Suprapubic skin (tissue), 4 donors: ENCODE measurements at regions not wholly inside any gene's neighbourhood (a gene's known extent, or its start where the extent isn't known, plus 50 kb on each side); places are given as distances from the start of the nearest gene placed in this dataset.
"Not testable (repeated sequence)": the region's sequence is repeated elsewhere in the genome, so short reads cannot be mapped to it uniquely, and the experiment has no call there.

ENCODE experiments used
- DNase-seq, 2 donors: peaks; one replicate each; pipeline ENCODE4 v3.0.0-alpha.2; 2019; ENCODE audit warnings: low spot score in 2 of 2
- H3K27ac ChIP-seq: fragments of 200-600 bp; sonication (generic); one replicate; pipeline ENCODE4 v1.5.1; 2019
- H3K27me3 ChIP-seq: fragments of 200-600 bp; sonication (generic); one replicate; pipeline ENCODE4 v1.5.1; 2019
- H3K36me3 ChIP-seq: fragments of 200-600 bp; sonication (generic); one replicate; pipeline ENCODE4 v1.5.1; 2019
- H3K4me1 ChIP-seq: fragments of 200-600 bp; sonication (generic); one replicate; pipeline ENCODE4 v1.5.1; 2019
- H3K4me3 ChIP-seq: fragments of 200-600 bp; sonication (generic); one replicate; pipeline ENCODE4 v1.5.1; 2019; ENCODE audit warnings: mild to moderate bottlenecking
- H3K9me3 ChIP-seq: fragments of 200-600 bp; sonication (generic); one replicate; pipeline ENCODE4 v1.5.1; 2019
- EP300 ChIP-seq: sonication (generic); formaldehyde crosslinking; IDR thresholded peaks from one replicate; pipeline ENCODE4 v1.6.1; 2017; ENCODE audit warnings: antibody characterized with exemption
- POLR2A ChIP-seq, 2 donors: fragments of 450-650 bp; IDR thresholded peaks; one replicate each; pipeline ENCODE4 v1.6.1; 2017; ENCODE audit warnings: antibody characterized with exemption in 2 of 2, mild to moderate bottlenecking in 2 of 2, moderate library complexity in 2 of 2
- POLR2AphosphoS5 ChIP-seq, 3 donors: sonication (generic); formaldehyde crosslinking; IDR thresholded peaks; one replicate each; pipeline ENCODE4 v1.6.1; 2017; ENCODE audit warnings: antibody characterized with exemption in 3 of 3
- WGBS: methylation state at CpG from one replicate; pipeline ENCODE4 v1.1.5; 2018; 5-methylcytosine and 5-hydroxymethylcytosine counted together
- TF ChIP-seq, protein P1 (sequence below), 2 donors: fragments of 200-600 bp in 1 of 2; fragments of 450-650 bp in 1 of 2; sonication (generic) in 1 of 2; IDR thresholded peaks; one replicate each; pipeline ENCODE4 v1.5.1; 2016 to 2019; ENCODE audit warnings: antibody characterized with exemption in 2 of 2, mild to moderate bottlenecking in 1 of 2, moderate library complexity in 1 of 2

DNA sequence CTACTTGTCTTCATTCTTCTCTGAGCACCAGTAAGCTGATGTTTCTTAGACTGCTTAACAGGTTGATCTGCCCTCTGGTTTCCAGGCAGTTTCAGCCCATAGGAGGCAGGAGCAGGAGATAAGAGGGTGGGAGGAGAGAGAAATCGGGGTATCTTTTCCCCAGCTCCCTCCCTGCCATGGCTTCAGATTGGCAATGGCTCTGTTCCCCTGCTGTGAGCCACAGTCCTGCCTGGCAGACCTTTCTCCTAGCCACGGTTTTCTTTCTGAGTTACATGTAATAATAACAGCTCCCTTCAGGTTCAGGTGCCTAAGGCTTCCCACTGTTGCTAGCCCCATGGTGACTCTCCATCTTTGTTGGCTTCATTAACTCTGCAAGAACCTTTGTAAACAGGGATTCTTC, 115.3 kb downstream of the CD83 start:
- no peaks in the 10 kb centered on the region for H3K36me3 ChIP-seq
- no peak overlapping the region for H3K27ac ChIP-seq
- TF ChIP-seq, protein P1, sequence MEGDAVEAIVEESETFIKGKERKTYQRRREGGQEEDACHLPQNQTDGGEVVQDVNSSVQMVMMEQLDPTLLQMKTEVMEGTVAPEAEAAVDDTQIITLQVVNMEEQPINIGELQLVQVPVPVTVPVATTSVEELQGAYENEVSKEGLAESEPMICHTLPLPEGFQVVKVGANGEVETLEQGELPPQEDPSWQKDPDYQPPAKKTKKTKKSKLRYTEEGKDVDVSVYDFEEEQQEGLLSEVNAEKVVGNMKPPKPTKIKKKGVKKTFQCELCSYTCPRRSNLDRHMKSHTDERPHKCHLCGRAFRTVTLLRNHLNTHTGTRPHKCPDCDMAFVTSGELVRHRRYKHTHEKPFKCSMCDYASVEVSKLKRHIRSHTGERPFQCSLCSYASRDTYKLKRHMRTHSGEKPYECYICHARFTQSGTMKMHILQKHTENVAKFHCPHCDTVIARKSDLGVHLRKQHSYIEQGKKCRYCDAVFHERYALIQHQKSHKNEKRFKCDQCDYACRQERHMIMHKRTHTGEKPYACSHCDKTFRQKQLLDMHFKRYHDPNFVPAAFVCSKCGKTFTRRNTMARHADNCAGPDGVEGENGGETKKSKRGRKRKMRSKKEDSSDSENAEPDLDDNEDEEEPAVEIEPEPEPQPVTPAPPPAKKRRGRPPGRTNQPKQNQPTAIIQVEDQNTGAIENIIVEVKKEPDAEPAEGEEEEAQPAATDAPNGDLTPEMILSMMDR (IDR thresholded peaks at IDR 0.05) = no peak
- TF ChIP-seq EP300 (no peak), POLR2A (IDR thresholded peaks at IDR 0.05) (no peak), POLR2AphosphoS5 (IDR thresholded peaks at IDR 0.05) (no peak)
- no peaks in the 10 kb centered on the region for H3K27me3 ChIP-seq
- no peak for DNase-seq
- no peaks in the 10 kb centered on the region for H3K4me1 ChIP-seq
- 93% methylated on average over 2 of the region's 2 CpGs for whole genome bisulfite sequencing
- H3K9me3 ChIP-seq = no peaks in the 10 kb centered on the region
- no peak overlapping the region for H3K4me3 ChIP-seq

DNA sequence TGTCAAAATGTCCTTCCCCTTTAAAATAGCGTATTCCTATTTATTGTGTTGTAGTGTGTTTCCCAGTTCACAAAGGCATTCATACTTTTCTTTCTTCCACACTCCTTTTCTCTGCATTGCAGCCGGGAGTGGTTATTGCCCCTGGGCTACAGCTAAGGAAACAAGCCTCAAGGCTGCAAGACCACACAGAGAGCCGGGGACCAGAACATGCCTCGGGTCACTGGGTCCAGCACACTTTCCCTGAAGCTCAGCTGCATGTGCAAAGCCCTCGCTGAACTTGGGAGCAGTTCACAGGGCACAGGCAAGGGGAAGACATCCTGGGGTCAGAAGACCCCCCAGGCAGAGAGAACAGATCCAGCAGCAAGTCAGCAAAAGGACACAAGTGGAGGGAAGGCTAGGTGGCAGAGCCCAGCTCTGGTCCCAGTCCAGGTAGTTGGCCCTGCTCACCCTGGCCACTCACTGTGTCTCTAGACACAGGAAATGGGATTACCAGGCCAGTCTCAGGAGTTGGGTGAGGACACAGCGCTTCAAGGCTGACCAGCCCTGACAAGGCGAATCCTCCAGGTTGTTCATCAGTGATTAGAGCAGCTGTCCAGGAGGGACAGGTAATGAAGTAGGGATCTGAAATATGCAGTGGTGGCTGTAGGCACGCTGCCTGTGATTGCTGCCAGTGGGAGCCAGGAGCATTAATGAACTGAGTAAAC, 118.2 kb downstream of the CD83 start:
- TF ChIP-seq, protein P1 (IDR thresholded peaks at IDR 0.05) = no peak
- TF ChIP-seq POLR2AphosphoS5 (IDR thresholded peaks at IDR 0.05) = no peak
- TF ChIP-seq EP300 = no peak
- no peak for TF ChIP-seq POLR2A (IDR thresholded peaks at IDR 0.05)
- H3K27ac ChIP-seq = no peak overlapping the region
- H3K9me3 ChIP-seq = no peaks in the 10 kb centered on the region
- no peaks in the 10 kb centered on the region for H3K36me3 ChIP-seq
- H3K4me3 ChIP-seq = no peak overlapping the region
- no peak for DNase-seq
- whole genome bisulfite sequencing = 80% methylated on average over 6 of the region's 8 CpGs
- H3K27me3 ChIP-seq = no peaks in the 10 kb centered on the region
- H3K4me1 ChIP-seq = no peaks in the 10 kb centered on the region

DNA sequence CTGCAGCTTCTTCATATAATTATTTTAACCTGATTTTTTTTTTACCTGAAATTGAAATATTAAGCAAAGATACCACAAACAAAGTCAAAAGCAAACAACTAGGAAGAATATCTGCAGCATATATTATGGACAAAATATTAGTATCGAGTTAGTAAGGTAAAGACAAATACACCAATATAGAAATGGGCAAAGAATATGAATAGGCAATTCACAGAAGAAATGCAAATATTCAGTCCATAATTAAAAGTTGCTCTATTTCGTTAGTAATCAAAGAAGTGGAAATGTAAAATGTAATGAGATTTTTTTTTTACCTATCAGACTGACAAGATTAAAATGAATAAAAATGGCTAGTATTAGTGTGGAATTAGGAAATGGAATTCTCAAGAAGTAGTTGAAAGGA, 121.5 kb downstream of the CD83 start:
- TF ChIP-seq EP300 = no peak
- TF ChIP-seq, protein P1 (IDR thresholded peaks at IDR 0.05) = no peak
- no peak for TF ChIP-seq POLR2AphosphoS5 (IDR thresholded peaks at IDR 0.05)
- TF ChIP-seq POLR2A (IDR thresholded peaks at IDR 0.05) = no peak
- Histone ChIP-seq H3K4me1 (no peaks in the 10 kb centered on the region), H3K36me3 (no peaks in the 10 kb centered on the region), H3K27ac (no peak overlapping the region), H3K4me3 (no peak overlapping the region), H3K27me3 (no peaks in the 10 kb centered on the region), H3K9me3 (no peaks in the 10 kb centered on the region)
- no peak for DNase-seq
- WGBS = 98% methylated on average over 2 of the region's 2 CpGs

DNA sequence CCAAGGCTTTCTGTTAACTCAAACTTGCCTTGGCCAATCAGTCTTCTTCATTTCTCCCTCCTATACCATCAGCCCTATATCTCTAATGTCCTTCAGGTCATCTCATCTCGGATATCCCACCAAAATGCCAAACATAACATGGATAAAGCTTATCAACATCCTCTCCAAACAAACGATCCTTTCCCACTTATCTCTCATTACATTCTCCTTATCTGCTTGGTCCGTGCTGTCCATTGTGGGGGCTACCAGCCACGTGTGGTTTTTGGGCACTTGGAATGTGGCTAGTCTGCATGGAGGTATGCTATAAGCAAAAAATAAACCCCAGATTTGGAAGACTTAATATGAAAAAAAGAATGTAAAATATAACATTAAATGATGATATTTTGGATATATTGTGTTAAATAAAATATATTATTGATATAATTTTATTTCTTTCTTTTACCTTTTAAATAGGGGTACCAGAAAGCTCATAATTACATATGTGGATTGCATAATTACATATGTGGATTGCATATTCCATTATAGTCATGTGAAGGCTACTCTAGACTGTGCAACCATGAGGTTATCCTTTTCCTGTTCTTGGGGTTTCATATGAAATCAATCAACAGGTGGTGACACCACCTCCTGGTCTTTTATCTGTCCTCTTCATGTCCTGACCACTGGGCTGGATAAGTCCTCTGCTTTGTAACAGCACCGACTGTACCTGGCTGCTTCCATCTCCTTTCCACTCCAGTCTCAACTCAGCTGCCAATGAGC, 123.0 kb downstream of the CD83 start:
- H3K4me3 ChIP-seq = no peak overlapping the region
- no peaks in the 10 kb centered on the region for H3K36me3 ChIP-seq
- no peaks in the 10 kb centered on the region for H3K9me3 ChIP-seq
- no peak overlapping the region for H3K27ac ChIP-seq
- TF ChIP-seq, protein P1 (IDR thresholded peaks at IDR 0.05) = no peak
- TF ChIP-seq EP300 (no peak), POLR2AphosphoS5 (IDR thresholded peaks at IDR 0.05) (no peak), POLR2A (IDR thresholded peaks at IDR 0.05) (no peak)
- 88% methylated on average over 5 of the region's 5 CpGs for WGBS
- H3K4me1 ChIP-seq = no peaks in the 10 kb centered on the region
- no peak for DNase-seq
- H3K27me3 ChIP-seq = no peaks in the 10 kb centered on the region

DNA sequence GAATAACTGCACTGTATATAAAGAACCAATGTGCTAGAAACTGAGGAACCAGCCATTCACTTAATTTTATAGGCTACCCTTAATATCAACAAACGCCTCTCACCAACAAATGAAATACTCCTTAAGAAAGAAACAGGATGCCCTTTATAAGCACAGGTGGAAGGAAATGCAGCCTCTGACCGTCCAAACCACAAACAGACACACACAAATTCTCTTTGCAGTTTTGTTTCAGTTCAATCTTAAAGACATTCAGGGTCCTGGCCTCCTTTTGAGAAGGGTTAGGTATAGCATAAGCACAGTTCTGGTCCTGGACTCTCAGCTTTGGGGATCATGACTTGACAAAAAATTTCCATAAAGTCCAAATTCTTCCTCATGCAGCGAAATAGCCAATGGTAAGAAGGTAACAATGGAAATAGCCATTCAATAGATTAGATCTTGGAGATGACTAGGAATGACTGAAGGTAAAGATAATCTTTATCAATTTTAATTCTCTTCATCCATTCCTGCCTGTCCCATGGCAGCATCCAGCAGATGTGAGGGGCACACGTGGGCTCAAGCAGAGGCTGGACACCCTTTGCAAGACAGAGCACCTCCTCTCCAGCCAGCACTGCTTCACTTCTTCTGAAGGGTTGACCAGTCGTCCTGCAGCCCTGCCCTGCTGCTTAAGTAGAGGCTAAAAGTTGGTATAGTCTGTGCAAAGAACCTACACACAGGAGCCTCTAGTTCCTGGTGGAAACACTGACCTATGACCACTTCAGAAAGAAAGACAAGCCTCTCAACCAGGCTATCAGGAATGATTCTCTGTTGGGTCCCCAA, 123.9 kb downstream of the CD83 start:
- Histone ChIP-seq H3K36me3 (no peaks in the 10 kb centered on the region), H3K4me3 (no peak overlapping the region), H3K4me1 (no peaks in the 10 kb centered on the region), H3K27me3 (no peaks in the 10 kb centered on the region), H3K27ac (no peak overlapping the region), H3K9me3 (no peaks in the 10 kb centered on the region)
- no peak for TF ChIP-seq POLR2AphosphoS5 (IDR thresholded peaks at IDR 0.05)
- TF ChIP-seq, protein P1 (IDR thresholded peaks at IDR 0.05) = no peak
- TF ChIP-seq POLR2A (IDR thresholded peaks at IDR 0.05) = no peak
- TF ChIP-seq EP300 = no peak
- no peak for DNase-seq
- WGBS = 88% methylated on average over 5 of the region's 5 CpGs

DNA sequence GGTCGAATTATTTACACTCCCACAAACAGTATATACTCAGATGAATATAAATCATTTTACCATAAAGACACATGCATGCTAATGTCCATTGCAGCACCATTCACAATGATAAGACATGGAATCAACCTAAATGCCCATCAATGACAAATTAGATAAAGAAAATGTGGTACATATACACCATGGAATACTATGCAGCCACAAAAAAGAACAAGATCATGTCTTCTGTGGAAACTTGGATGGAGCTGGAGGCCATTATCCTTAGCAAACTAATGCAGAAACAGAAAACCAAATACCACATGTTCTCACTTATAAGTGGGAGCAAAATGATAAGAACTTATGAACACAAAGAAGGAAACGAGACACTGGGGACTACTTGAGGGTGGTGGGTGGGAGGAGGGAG, 125.3 kb downstream of the CD83 start:
- not testable (repeated sequence) for H3K9me3 ChIP-seq, H3K4me1 ChIP-seq, H3K27me3 ChIP-seq, H3K27ac ChIP-seq, H3K4me3 ChIP-seq, DNase-seq, H3K36me3 ChIP-seq
- 95% methylated on average over 2 of the region's 2 CpGs for WGBS
